ENCODE measurements at regions not wholly inside any gene's neighbourhood (a gene's known extent, or its start where the extent isn't known, plus 50 kb on each side); places are given as distances from the start of the nearest gene placed in this dataset.

- DNase-seq (no peak), ATAC-seq (no peak)
- Mint-ChIP-seq H3K9me3 (peaks cover 5 to 11% of the 10 kb centered on the region in 2 donors), H3K27ac (no peak overlapping the region), H3K27me3 (no peaks in the 10 kb centered on the region), H3K4me1 (no peaks in the 10 kb centered on the region), H3K4me3 (no peak overlapping the region)
Observed at GRCh38 chr9:106634183-106634582, 228.8 kb upstream of the ZNF462 start.

- Mint-ChIP-seq H3K9me3 (peaks cover 5 to 6% of the 10 kb centered on the region in 2 donors), H3K4me3 (no peak overlapping the region), H3K4me1 (no peaks in the 10 kb centered on the region), H3K27ac (no peak overlapping the region), H3K27me3 (no peaks in the 10 kb centered on the region)
- ATAC-seq: no peak
- DNase-seq: no peak
Observed at GRCh38 chr9:106634641-106635040, 228.3 kb upstream of the ZNF462 start.

GRCh38 chr9:106637486-106637885 lies 225.5 kb upstream of the ZNF462 start:
- Mint-ChIP-seq H3K27ac (no peak overlapping the region), H3K9me3 (no peaks in the 10 kb centered on the region), H3K27me3 (no peaks in the 10 kb centered on the region), H3K4me1 (no peaks in the 10 kb centered on the region), H3K4me3 (no peak overlapping the region)
- ATAC-seq: no peak
- no peak for DNase-seq

- Mint-ChIP-seq H3K4me3 (no peak overlapping the region), H3K4me1 (no peaks in the 10 kb centered on the region), H3K27ac (no peak overlapping the region), H3K9me3 (peaks cover 10 to 17% of the 10 kb centered on the region in 2 donors), H3K27me3 (no peaks in the 10 kb centered on the region)
- no peak for ATAC-seq
- DNase-seq: no peak
Observed at GRCh38 chr9:106639873-106640568, 222.9 kb upstream of the ZNF462 start.

- Mint-ChIP-seq H3K27ac (no peak overlapping the region), H3K27me3 (no peaks in the 10 kb centered on the region), H3K4me1 (no peaks in the 10 kb centered on the region), H3K4me3 (no peak overlapping the region), H3K9me3 (peaks cover 14 to 23% of the 10 kb centered on the region in 2 donors)
- no peak for ATAC-seq
- no peak for DNase-seq
Observed at GRCh38 chr9:106643211-106643930, 219.6 kb upstream of the ZNF462 start.

- H3K4me1 Mint-ChIP-seq: no peaks in the 10 kb centered on the region
Observed at GRCh38 chr9:106644661-106645060, 218.3 kb upstream of the ZNF462 start.

GRCh38 chr9:106648799-106649198 lies 214.2 kb upstream of the ZNF462 start:
- peaks cover 14 to 22% of the 10 kb centered on the region in 2 donors for H3K9me3 Mint-ChIP-seq
- DNase-seq: no peak
- H3K27me3 Mint-ChIP-seq: no peaks in the 10 kb centered on the region
- no peak overlapping the region for H3K27ac Mint-ChIP-seq
- no peaks in the 10 kb centered on the region for H3K4me1 Mint-ChIP-seq
- no peak overlapping the region for H3K4me3 Mint-ChIP-seq
- ATAC-seq: no peak

More at GRCh38 chr9:106644661-106645060, 218.3 kb upstream of the ZNF462 start:
- no peak for DNase-seq
- ATAC-seq: peak; percentile 18
- Mint-ChIP-seq H3K4me3 (no peak overlapping the region), H3K27me3 (no peaks in the 10 kb centered on the region), H3K9me3 (peaks cover 14 to 23% of the 10 kb centered on the region in 2 donors), H3K27ac (no peak overlapping the region)

GRCh38 chr9:106649664-106650063 lies 213.3 kb upstream of the ZNF462 start:
- no peaks in the 10 kb centered on the region for H3K4me1 Mint-ChIP-seq
- H3K27ac Mint-ChIP-seq: no peak overlapping the region
- no peak overlapping the region for H3K4me3 Mint-ChIP-seq
- ATAC-seq (no peak), DNase-seq (no peak)
- no peaks in the 10 kb centered on the region for H3K27me3 Mint-ChIP-seq
- peaks cover 8 to 22% of the 10 kb centered on the region in 2 donors for H3K9me3 Mint-ChIP-seq

- Mint-ChIP-seq H3K27me3 (no peaks in the 10 kb centered on the region), H3K4me1 (no peaks in the 10 kb centered on the region), H3K9me3 (peaks cover 2 to 20% of the 10 kb centered on the region in 2 donors), H3K4me3 (no peak overlapping the region), H3K27ac (no peak overlapping the region)
- DNase-seq: no peak
- ATAC-seq: no peak
Observed at GRCh38 chr9:106653213-106653612, 209.8 kb upstream of the ZNF462 start.

- no peak overlapping the region for H3K4me3 Mint-ChIP-seq
- no peak overlapping the region for H3K27ac Mint-ChIP-seq
- no peaks in the 10 kb centered on the region for H3K27me3 Mint-ChIP-seq
- DNase-seq (no peak), ATAC-seq (no peak)
- H3K4me1 Mint-ChIP-seq: no peaks in the 10 kb centered on the region
- H3K9me3 Mint-ChIP-seq: peaks cover 7 to 23% of the 10 kb centered on the region in 2 donors
Observed at GRCh38 chr9:106655966-106656365, 207.0 kb upstream of the ZNF462 start.

GRCh38 chr9:106657926-106658325 lies 205.0 kb upstream of the ZNF462 start:
- Mint-ChIP-seq H3K27me3 (no peaks in the 10 kb centered on the region), H3K4me1 (no peaks in the 10 kb centered on the region), H3K9me3 (peaks cover 7 to 23% of the 10 kb centered on the region in 2 donors), H3K4me3 (no peak overlapping the region), H3K27ac (no peak overlapping the region)
- DNase-seq: no peak
- no peak for ATAC-seq

- Mint-ChIP-seq H3K4me3 (no peak overlapping the region), H3K27ac (no peak overlapping the region), H3K27me3 (no peaks in the 10 kb centered on the region), H3K9me3 (no peaks in the 10 kb centered on the region), H3K4me1 (no peaks in the 10 kb centered on the region)
- ATAC-seq: no peak
- DNase-seq: no peak
Observed at GRCh38 chr9:106668534-106668933, 194.4 kb upstream of the ZNF462 start.

- no peak for ATAC-seq
- no peaks in the 10 kb centered on the region for H3K9me3 Mint-ChIP-seq
- H3K4me3 Mint-ChIP-seq: no peak overlapping the region
- H3K27me3 Mint-ChIP-seq: no peaks in the 10 kb centered on the region
- no peak for DNase-seq
- no peak overlapping the region for H3K27ac Mint-ChIP-seq
- no peaks in the 10 kb centered on the region for H3K4me1 Mint-ChIP-seq
Observed at GRCh38 chr9:106669835-106670234, 193.1 kb upstream of the ZNF462 start.

GRCh38 chr9:106670418-106670817 lies 192.5 kb upstream of the ZNF462 start:
- Mint-ChIP-seq H3K27me3 (no peaks in the 10 kb centered on the region), H3K4me1 (no peaks in the 10 kb centered on the region), H3K4me3 (no peak overlapping the region), H3K27ac (no peak overlapping the region), H3K9me3 (no peaks in the 10 kb centered on the region)
- ATAC-seq (no peak), DNase-seq (no peak)

- Mint-ChIP-seq H3K4me1 (no peaks in the 10 kb centered on the region), H3K27me3 (no peaks in the 10 kb centered on the region), H3K9me3 (no peaks in the 10 kb centered on the region), H3K4me3 (no peak overlapping the region), H3K27ac (no peak overlapping the region)
- ATAC-seq: no peak
- no peak for DNase-seq
Observed at GRCh38 chr9:106675780-106676179, 187.2 kb upstream of the ZNF462 start.

GRCh38 chr9:106677374-106677773 lies 185.6 kb upstream of the ZNF462 start:
- H3K9me3 Mint-ChIP-seq: peaks cover 6 to 7% of the 10 kb centered on the region in 2 donors
- H3K27me3 Mint-ChIP-seq: no peaks in the 10 kb centered on the region
- DNase-seq: no peak
- ATAC-seq: no peak
- no peak overlapping the region for H3K27ac Mint-ChIP-seq
- no peak overlapping the region for H3K4me3 Mint-ChIP-seq
- no peaks in the 10 kb centered on the region for H3K4me1 Mint-ChIP-seq

Data from stimulated activated naive CD8-positive, alpha-beta T cell treated with anti-CD3 and anti-CD28 coated beads, Interleukin-15, amount 100 ng/mL, for 72 hours (primary cell).